H1 (cell line): ENCODE measurements at regions not wholly inside any gene's neighbourhood (a gene's known extent, or its start where the extent isn't known, plus 50 kb on each side); places are given as distances from the start of the nearest gene placed in this dataset.

Experiments used
- ATF3 ChIP-seq: IDR thresholded peaks from 2 replicates; pipeline ENCODE4 v1.6.1; 2011; ENCODE audit warnings: low read depth, mild to moderate bottlenecking, low read length; ENCODE audit not compliant: insufficient read depth
- CTCF ChIP-seq, 3 experiments: IDR thresholded peaks; 1 replicate in 2 of 3; 2 replicates in 1 of 3; pipeline versions ENCODE4 v1.5.1 to v1.6.1; 2011; ENCODE audit warnings: low read length in 3 of 3, mild to moderate bottlenecking in 3 of 3, inconsistent platforms in 2 of 3, low read depth in 1 of 3, moderate library complexity in 1 of 3; ENCODE audit not compliant: insufficient read depth in 1 of 3; ENCODE audit errors: control extremely low read depth in 1 of 3
- EP300 ChIP-seq, 2 experiments: IDR thresholded peaks; 1 replicate in 1 of 2; 2 replicates in 1 of 2; pipeline ENCODE4 v1.6.1; 2011 to 2012; ENCODE audit warnings: low read depth in 2 of 2, low read length in 2 of 2, mild to moderate bottlenecking in 2 of 2, borderline replicate concordance in 1 of 2, inconsistent platforms in 1 of 2, moderate library complexity in 1 of 2
- EZH2 ChIP-seq: fragments of 200-600 bp; sonication (generic); IDR thresholded peaks from 2 replicates; pipeline ENCODE4 v1.7.1; 2012; ENCODE audit warnings: low read depth, mild to moderate bottlenecking, moderate library complexity, low read length, inconsistent platforms; ENCODE audit not compliant: severe bottlenecking
- HDAC6 ChIP-seq: IDR thresholded peaks from one replicate; pipeline ENCODE4 v1.7.1; 2012; ENCODE audit warnings: low read depth, mild to moderate bottlenecking, inconsistent platforms, low read length, moderate library complexity
- JUND ChIP-seq: IDR thresholded peaks from 2 replicates; pipeline ENCODE4 v1.6.1; 2011; ENCODE audit warnings: mild to moderate bottlenecking, improper control_type of control experiment, low read length
- KDM5A ChIP-seq: fragments of 200-600 bp; IDR thresholded peaks from 2 replicates; pipeline ENCODE4 v1.7.1; 2012; ENCODE audit warnings: mild to moderate bottlenecking, low read length, inconsistent platforms, mixed read lengths
- NRF1 ChIP-seq: IDR thresholded peaks from 2 replicates; pipeline ENCODE4 v1.6.1; 2011; ENCODE audit warnings: mild to moderate bottlenecking, low read depth, low read length, improper control_type of control experiment
- POLR2A ChIP-seq, 2 experiments: IDR thresholded peaks; 1 replicate in 1 of 2; 2 replicates in 1 of 2; pipeline ENCODE4 v1.6.1; 2011; ENCODE audit warnings: low read depth in 2 of 2, low read length in 2 of 2, mild to moderate bottlenecking in 2 of 2; ENCODE audit errors: control extremely low read depth in 1 of 2
- POLR2AphosphoS5 ChIP-seq: IDR thresholded peaks from 2 replicates; pipeline ENCODE4 v1.6.1; 2011; ENCODE audit warnings: low read depth, low read length
- RBBP5 ChIP-seq: IDR thresholded peaks from 2 replicates; pipeline ENCODE4 v1.7.1; 2012; ENCODE audit warnings: low read depth, mild to moderate bottlenecking, inconsistent platforms, low read length, moderate library complexity, borderline replicate concordance
- RNF2 ChIP-seq: fragments of 200-900, 300-1000 bp; sonication (generic); IDR thresholded peaks from 2 replicates; pipeline ENCODE4 v1.7.1; 2016; ENCODE audit warnings: borderline replicate concordance, low read depth, mild to moderate bottlenecking, antibody characterized with exemption, low read length; ENCODE audit not compliant: poor library complexity, severe bottlenecking; ENCODE audit errors: missing control alignments
- TBP ChIP-seq: IDR thresholded peaks from 2 replicates; pipeline ENCODE4 v1.6.1; 2011; ENCODE audit warnings: low read depth, low read length, improper control_type of control experiment
- ZNF274 ChIP-seq: IDR thresholded peaks from 2 replicates; pipeline ENCODE4 v1.7.0; 2012; ENCODE audit warnings: low read length, borderline replicate concordance; ENCODE audit errors: extremely low read depth

- TF ChIP-seq HDAC6 (no peak), ATF3 (no peak), POLR2AphosphoS5 (no peak), KDM5A (no peak), EZH2 (no peak), NRF1 (no peak), EP300 (IDR thresholded peaks at IDR 0.05; ENCODE audit: borderline replicate concordance in 1 of 2, low read depth in 2 of 2, low read length in 2 of 2) (no peak), CTCF (IDR thresholded peaks at IDR 0.05; ENCODE audit: control extremely low read depth in 1 of 3, insufficient read depth in 1 of 3, low read depth in 1 of 3, low read length in 3 of 3) (no peak), POLR2A (IDR thresholded peaks at IDR 0.05; ENCODE audit: control extremely low read depth in 1 of 2, low read depth in 2 of 2, low read length in 2 of 2) (no peak), RBBP5 (no peak), RNF2 (no peak), ZNF274 (no peak), JUND (no peak), TBP (no peak)
These were observed 593.0 kb downstream of the BNC2 start for GRCh38 chr9:16277471-16277960.
